Ureter (tissue), 1 donor: ENCODE measurements at regions not wholly inside any gene's neighbourhood (a gene's known extent, or its start where the extent isn't known, plus 50 kb on each side); places are given as distances from the start of the nearest gene placed in this dataset.
"Not testable (repeated sequence)": the region's sequence is repeated elsewhere in the genome, so short reads cannot be mapped to it uniquely, and the experiment has no call there.

ENCODE experiments used
- DNase-seq: peaks from one replicate; pipeline ENCODE4 v3.0.0-alpha.2; 2020; ENCODE audit warnings: low spot score
- donor health status: DM: yes; HTN: yes; CAD: no.

- DNase-seq, result no peak
Measured at GRCh38 chr7:81181066-81181465, 262.2 kb upstream of the SEMA3C start.

GRCh38 chr7:81180573-81180972 lies 261.7 kb upstream of the SEMA3C start:
- DNase-seq, result no peak

- DNase-seq, result no peak
Measured at GRCh38 chr7:81175275-81175940, 256.6 kb upstream of the SEMA3C start.

- no peak for DNase-seq
Measured at GRCh38 chr7:81173766-81174281, 255.0 kb upstream of the SEMA3C start.

- DNase-seq, result no peak
Measured at GRCh38 chr7:81170291-81170690, 251.4 kb upstream of the SEMA3C start.

- DNase-seq, result no peak
Measured at GRCh38 chr7:81167934-81168333, 249.1 kb upstream of the SEMA3C start.

GRCh38 chr7:81165070-81165469 lies 246.2 kb upstream of the SEMA3C start:
- DNase-seq, result no peak

- no peak for DNase-seq
Measured at GRCh38 chr7:81162771-81163525, 244.1 kb upstream of the SEMA3C start.

- no peak for DNase-seq
Measured at GRCh38 chr7:81162234-81162633, 243.4 kb upstream of the SEMA3C start.

- no peak for DNase-seq
Measured at GRCh38 chr7:81161451-81162075, 242.7 kb upstream of the SEMA3C start.

- DNase-seq, result no peak
Measured at GRCh38 chr7:81159402-81159801, 240.6 kb upstream of the SEMA3C start.

GRCh38 chr7:81158189-81158588 lies 239.3 kb upstream of the SEMA3C start:
- DNase-seq, result no peak

- no peak for DNase-seq
Measured at GRCh38 chr7:81155654-81156373, 237.0 kb upstream of the SEMA3C start.

- DNase-seq, result no peak
Measured at GRCh38 chr7:81154565-81154964, 235.7 kb upstream of the SEMA3C start.

- not testable (repeated sequence) for DNase-seq
Measured at GRCh38 chr7:81152925-81153324, 234.1 kb upstream of the SEMA3C start.

GRCh38 chr7:81150951-81151361 lies 232.1 kb upstream of the SEMA3C start:
- no peak for DNase-seq

GRCh38 chr7:81143856-81144255 lies 225.0 kb upstream of the SEMA3C start:
- no peak for DNase-seq

- DNase-seq, result not testable (repeated sequence)
Measured at GRCh38 chr7:81141257-81142205, 222.7 kb upstream of the SEMA3C start.

GRCh38 chr7:81140775-81141174 lies 221.9 kb upstream of the SEMA3C start:
- DNase-seq, result no peak

- DNase-seq, result no peak
Measured at GRCh38 chr7:81140252-81140651, 221.4 kb upstream of the SEMA3C start.

GRCh38 chr7:81138870-81139269 lies 220.0 kb upstream of the SEMA3C start:
- DNase-seq, result no peak
